Ishikawa (cell line): ENCODE measurements at regions not wholly inside any gene's neighbourhood (a gene's known extent, or its start where the extent isn't known, plus 50 kb on each side); places are given as distances from the start of the nearest gene placed in this dataset.

ENCODE experiments used
- CEBPB ChIP-seq: IDR thresholded peaks from 2 replicates; pipeline ENCODE4 v1.6.1; 2012
- MAX ChIP-seq: IDR thresholded peaks from 2 replicates; pipeline ENCODE4 v1.6.1; 2012
- RAD21 ChIP-seq: IDR thresholded peaks from 2 replicates; pipeline ENCODE4 v1.6.1; 2012; ENCODE audit warnings: low read depth
- TAF1 ChIP-seq: IDR thresholded peaks from 2 replicates; pipeline ENCODE4 v1.6.1; 2012; ENCODE audit warnings: low read depth, mild to moderate bottlenecking
- TEAD4 ChIP-seq: IDR thresholded peaks from 2 replicates; pipeline ENCODE4 v1.6.1; 2012
- ZBTB7A ChIP-seq: IDR thresholded peaks from 2 replicates; pipeline ENCODE4 v1.6.1; 2012; ENCODE audit warnings: low read depth

DNA sequence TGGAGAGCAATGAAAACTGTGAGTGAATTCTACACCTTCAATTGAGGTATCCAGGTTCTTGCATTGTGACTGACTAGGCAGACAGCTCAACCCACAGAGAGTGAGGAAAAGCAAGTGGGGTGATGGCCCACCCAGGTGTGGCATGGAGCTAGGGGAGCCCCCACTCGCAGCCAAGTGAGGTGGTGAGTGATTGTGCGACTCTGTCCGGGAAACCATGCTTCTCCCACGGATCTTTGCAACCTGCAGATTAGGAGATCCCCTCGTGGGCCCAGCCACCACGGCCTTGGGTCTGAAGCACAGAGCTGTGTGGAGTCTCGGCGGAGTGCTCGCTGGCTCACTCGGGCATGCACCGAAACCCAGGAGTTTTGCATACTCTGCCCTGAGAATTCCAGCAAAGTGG lies 120.1 kb downstream of the ALG10 start:
- TF ChIP-seq ZBTB7A (no peak), CEBPB (no peak), MAX (no peak), TEAD4 (no peak), TAF1 (no peak), RAD21 (no peak)
